Tibial artery (tissue), 4 donors: ENCODE measurements at regions not wholly inside any gene's neighbourhood (a gene's known extent, or its start where the extent isn't known, plus 50 kb on each side); places are given as distances from the start of the nearest gene placed in this dataset.

ENCODE experiments used
- DNase-seq, 2 donors: peaks; one replicate each; pipeline ENCODE4 v3.0.0-alpha.2; 2019
- H3K27ac ChIP-seq, 2 donors: fragments of 200-600 bp; sonication (generic) in 1 of 2; 1 replicate in 1 of 2; 2 replicates in 1 of 2; pipeline ENCODE4 v1.5.1; 2018 to 2019; ENCODE audit warnings: mild to moderate bottlenecking in 1 of 2
- H3K27me3 ChIP-seq, 2 donors: fragments of 200-600 bp; sonication (generic) in 1 of 2; one replicate each; pipeline versions ENCODE4 v1.5.1 to v1.6.0; 2016 to 2019
- H3K36me3 ChIP-seq, 3 donors: fragments of 200-600 bp; sonication (generic) in 2 of 3; one replicate each; pipeline ENCODE4 v1.5.1; 2016 to 2019; ENCODE audit warnings: mild to moderate bottlenecking in 2 of 3
- H3K4me1 ChIP-seq, 4 donors: fragments of 200-600 bp; sonication (generic) in 2 of 4; 1 replicate in 3 of 4; 2 replicates in 1 of 4; pipeline ENCODE4 v1.5.1; 2016 to 2019
- H3K4me3 ChIP-seq, 2 donors: fragments of 200-600 bp; sonication (generic) in 1 of 2; 1 replicate in 1 of 2; 2 replicates in 1 of 2; pipeline ENCODE4 v1.5.1; 2018 to 2019; ENCODE audit warnings: mild to moderate bottlenecking in 2 of 2
- H3K9me3 ChIP-seq, 3 donors: fragments of 200-600 bp; sonication (generic) in 1 of 3; one replicate each; pipeline ENCODE4 v1.5.1; 2016 to 2019
- intact Hi-C: fragments of 100-400 bp; cut with DNase I; formaldehyde crosslinking; loops from one replicate; pipeline ENCODE4 v1.15.0; 2023; ENCODE audit warnings: low total_unique reads
- TF ChIP-seq, protein P1 (sequence below), 2 experiments: fragments of 200-600 bp in 1 of 2; fragments of 450-650 bp in 1 of 2; IDR thresholded peaks; one replicate each; pipeline ENCODE4 v1.5.1; 2017 to 2019; ENCODE audit warnings: antibody characterized with exemption in 2 of 2, mild to moderate bottlenecking in 1 of 2, moderate library complexity in 1 of 2

GRCh38 chr21:38652396-38652795 is 153.3 kb upstream of the ETS2 start:
- H3K4me3 ChIP-seq: no peak overlapping the region
- no peaks in the 10 kb centered on the region for H3K36me3 ChIP-seq
- TF ChIP-seq, protein P1, sequence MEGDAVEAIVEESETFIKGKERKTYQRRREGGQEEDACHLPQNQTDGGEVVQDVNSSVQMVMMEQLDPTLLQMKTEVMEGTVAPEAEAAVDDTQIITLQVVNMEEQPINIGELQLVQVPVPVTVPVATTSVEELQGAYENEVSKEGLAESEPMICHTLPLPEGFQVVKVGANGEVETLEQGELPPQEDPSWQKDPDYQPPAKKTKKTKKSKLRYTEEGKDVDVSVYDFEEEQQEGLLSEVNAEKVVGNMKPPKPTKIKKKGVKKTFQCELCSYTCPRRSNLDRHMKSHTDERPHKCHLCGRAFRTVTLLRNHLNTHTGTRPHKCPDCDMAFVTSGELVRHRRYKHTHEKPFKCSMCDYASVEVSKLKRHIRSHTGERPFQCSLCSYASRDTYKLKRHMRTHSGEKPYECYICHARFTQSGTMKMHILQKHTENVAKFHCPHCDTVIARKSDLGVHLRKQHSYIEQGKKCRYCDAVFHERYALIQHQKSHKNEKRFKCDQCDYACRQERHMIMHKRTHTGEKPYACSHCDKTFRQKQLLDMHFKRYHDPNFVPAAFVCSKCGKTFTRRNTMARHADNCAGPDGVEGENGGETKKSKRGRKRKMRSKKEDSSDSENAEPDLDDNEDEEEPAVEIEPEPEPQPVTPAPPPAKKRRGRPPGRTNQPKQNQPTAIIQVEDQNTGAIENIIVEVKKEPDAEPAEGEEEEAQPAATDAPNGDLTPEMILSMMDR (IDR thresholded peaks at IDR 0.05): no peak
- no peaks in the 10 kb centered on the region for H3K27me3 ChIP-seq
- H3K9me3 ChIP-seq: no peaks in the 10 kb centered on the region
- H3K27ac ChIP-seq: no peak overlapping the region
- DNase-seq: no peak
- intact Hi-C loops: loop anchor here (5.0 kb wide), 1 partner anchor 145 kb away; no protein-coding TSS in a partner anchor
- peaks cover 0 to 77% (median 13%) of the 10 kb centered on the region in 4 donors for H3K4me1 ChIP-seq

GRCh38 chr21:38654580-38654979 is 151.1 kb upstream of the ETS2 start:
- Histone ChIP-seq H3K9me3 (no peaks in the 10 kb centered on the region), H3K4me3 (no peak overlapping the region), H3K27ac (peak overlapping the region; percentile 18 to 93), H3K27me3 (no peaks in the 10 kb centered on the region), H3K36me3 (no peaks in the 10 kb centered on the region), H3K4me1 (peaks cover 0 to 63% (median 10%) of the 10 kb centered on the region in 4 donors)
- intact Hi-C loops: loop anchor here (5.0 kb wide), 1 partner anchor 147 kb away; no protein-coding TSS in a partner anchor
- TF ChIP-seq, protein P1 (IDR thresholded peaks at IDR 0.05): peak; percentile 50 to 56
- DNase-seq: no peak

DNA sequence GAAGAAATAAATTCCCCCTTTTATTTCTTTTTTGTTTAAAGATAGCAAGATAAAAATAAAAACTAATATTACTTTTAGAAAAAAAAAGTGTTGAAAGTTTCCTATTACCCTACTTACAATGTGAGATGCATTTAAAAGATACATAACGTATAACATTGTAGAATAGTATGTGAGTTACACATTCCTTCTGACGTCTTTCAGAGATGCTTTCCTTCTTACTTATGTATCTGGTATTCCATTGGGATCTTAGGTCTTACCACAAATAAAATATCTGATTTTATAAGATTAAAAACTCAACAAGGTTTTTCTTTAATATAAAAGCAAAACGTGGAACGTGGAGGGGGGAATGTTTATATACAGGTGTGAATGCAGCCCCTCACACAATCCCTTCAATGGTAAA is 147.2 kb upstream of the ETS2 start:
- H3K27me3 ChIP-seq: no peaks in the 10 kb centered on the region
- DNase-seq: no peak
- intact Hi-C loops: no loop called here
- peak overlapping the region; percentile 71 to 80 for H3K4me3 ChIP-seq
- TF ChIP-seq, protein P1 (IDR thresholded peaks at IDR 0.05): no peak
- no peaks in the 10 kb centered on the region for H3K36me3 ChIP-seq
- H3K9me3 ChIP-seq: no peaks in the 10 kb centered on the region
- peak overlapping the region; percentile 92 to 93 for H3K27ac ChIP-seq
- H3K4me1 ChIP-seq: peaks cover 0 to 47% (median 12%) of the 10 kb centered on the region in 4 donors

GRCh38 chr21:38659936-38660332 is 145.8 kb upstream of the ETS2 start:
- Histone ChIP-seq H3K27ac (peak overlapping the region; percentile 92 to 93), H3K27me3 (no peaks in the 10 kb centered on the region), H3K4me3 (peak overlapping the region; percentile 71 to 80), H3K9me3 (no peaks in the 10 kb centered on the region), H3K4me1 (peaks cover 0 to 38% (median 11%) of the 10 kb centered on the region in 4 donors), H3K36me3 (no peaks in the 10 kb centered on the region)
- TF ChIP-seq, protein P1 (IDR thresholded peaks at IDR 0.05): no peak
- no peak for DNase-seq
- intact Hi-C loops: loop anchor here (10.0 kb wide), 1 partner anchor 135 kb away; no protein-coding TSS in a partner anchor

DNA sequence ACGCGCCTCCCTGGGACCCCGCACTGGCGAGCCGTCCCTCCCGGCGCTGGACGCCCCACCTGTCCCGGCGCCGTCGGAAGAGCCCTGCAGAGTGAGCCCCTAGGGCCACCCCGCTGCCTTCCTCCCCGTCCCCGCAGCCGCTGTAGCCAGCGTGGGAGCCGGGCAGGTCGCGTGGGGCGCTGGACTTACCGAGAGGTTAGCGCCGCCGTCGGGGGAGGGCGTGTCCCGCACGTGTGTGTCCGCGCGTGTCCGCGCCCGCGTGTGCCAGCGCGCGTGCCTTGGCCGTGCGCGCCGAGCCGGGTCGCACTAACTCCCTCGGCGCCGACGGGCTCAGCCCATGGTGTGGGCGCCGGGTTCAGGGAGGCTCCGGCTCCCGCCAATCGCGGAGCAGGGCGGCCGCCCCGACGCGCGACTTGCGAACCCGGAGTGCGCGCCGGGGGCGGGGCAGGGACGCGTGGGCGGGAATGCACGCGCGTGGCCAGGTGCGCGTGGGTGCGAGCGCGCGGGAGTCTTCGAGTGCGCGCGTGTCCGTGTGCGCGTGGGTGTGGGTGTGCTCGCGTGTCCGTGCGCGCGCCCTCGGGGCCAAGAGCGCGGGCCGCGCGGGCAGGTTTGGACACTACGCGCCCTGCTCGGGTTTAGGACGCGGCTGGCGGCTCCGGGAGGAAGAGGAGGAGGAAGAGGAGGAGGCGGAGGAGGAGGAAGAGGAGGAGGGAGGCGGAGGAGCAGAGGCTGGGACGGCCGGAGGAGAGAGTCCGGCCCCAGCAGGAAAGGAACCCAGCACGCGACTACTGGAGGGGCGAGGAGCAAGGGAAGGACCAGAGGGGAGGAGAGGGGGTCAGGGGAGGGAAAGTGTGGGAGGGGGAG is 145.2 kb upstream of the ETS2 start:
- peak overlapping the region; percentile 92 to 93 for H3K27ac ChIP-seq
- H3K4me1 ChIP-seq: peaks cover 0 to 31% (median 7%) of the 10 kb centered on the region in 4 donors
- no peaks in the 10 kb centered on the region for H3K27me3 ChIP-seq
- TF ChIP-seq, protein P1 (IDR thresholded peaks at IDR 0.05): peak in 1 of 2 experiments; percentile 11
- H3K9me3 ChIP-seq: no peaks in the 10 kb centered on the region
- intact Hi-C loops: loop anchor here (10.0 kb wide), 1 partner anchor 134 kb away; no protein-coding TSS in a partner anchor
- no peaks in the 10 kb centered on the region for H3K36me3 ChIP-seq
- peak; percentile 48 to 85 for DNase-seq
- peak overlapping the region; percentile 71 to 80 for H3K4me3 ChIP-seq
